Gastrocnemius medialis (tissue), 4 donors: ENCODE measurements at regions not wholly inside any gene's neighbourhood (a gene's known extent, or its start where the extent isn't known, plus 50 kb on each side); places are given as distances from the start of the nearest gene placed in this dataset.

Source experiments
- POLR2A ChIP-seq, 2 donors: fragments of 450-650 bp; IDR thresholded peaks; one replicate each; pipeline ENCODE4 v1.6.1; 2017; ENCODE audit warnings: antibody characterized with exemption in 2 of 2, mild to moderate bottlenecking in 2 of 2, moderate library complexity in 2 of 2
- TF ChIP-seq, protein P1 (sequence below), 5 experiments: fragments of 450-650 bp in 3 of 5; fragments of 200-600 bp in 2 of 5; sonication (generic) in 2 of 5; IDR thresholded peaks in 4 of 5; conservative IDR thresholded peaks in 1 of 5; 1 replicate in 4 of 5; 2 replicates in 1 of 5; pipeline ENCODE4 v1.5.1; 2016 to 2019; ENCODE audit warnings: antibody characterized with exemption in 5 of 5, mild to moderate bottlenecking in 3 of 5, moderate library complexity in 3 of 5

DNA sequence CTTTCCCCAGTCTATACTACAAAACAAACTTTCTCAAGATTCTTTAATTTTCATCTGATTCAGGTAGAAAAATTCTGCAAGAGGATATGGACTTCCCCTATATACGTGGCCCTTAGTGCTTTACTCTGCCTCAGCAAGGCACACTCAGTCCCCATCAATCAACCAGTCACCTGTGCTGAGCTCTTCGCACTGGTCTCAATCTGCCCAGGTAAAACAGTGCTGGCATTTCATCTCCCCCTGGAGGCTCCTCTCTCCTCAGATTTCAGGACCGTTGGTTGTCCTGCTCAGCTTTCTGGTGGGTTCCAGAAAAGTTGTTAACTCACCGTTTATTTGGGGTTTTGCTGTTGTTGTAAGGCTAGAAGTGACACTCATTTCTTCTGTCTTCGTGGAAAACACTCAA is 518.1 kb downstream of the TRIML1 start:
- TF ChIP-seq, protein P1, sequence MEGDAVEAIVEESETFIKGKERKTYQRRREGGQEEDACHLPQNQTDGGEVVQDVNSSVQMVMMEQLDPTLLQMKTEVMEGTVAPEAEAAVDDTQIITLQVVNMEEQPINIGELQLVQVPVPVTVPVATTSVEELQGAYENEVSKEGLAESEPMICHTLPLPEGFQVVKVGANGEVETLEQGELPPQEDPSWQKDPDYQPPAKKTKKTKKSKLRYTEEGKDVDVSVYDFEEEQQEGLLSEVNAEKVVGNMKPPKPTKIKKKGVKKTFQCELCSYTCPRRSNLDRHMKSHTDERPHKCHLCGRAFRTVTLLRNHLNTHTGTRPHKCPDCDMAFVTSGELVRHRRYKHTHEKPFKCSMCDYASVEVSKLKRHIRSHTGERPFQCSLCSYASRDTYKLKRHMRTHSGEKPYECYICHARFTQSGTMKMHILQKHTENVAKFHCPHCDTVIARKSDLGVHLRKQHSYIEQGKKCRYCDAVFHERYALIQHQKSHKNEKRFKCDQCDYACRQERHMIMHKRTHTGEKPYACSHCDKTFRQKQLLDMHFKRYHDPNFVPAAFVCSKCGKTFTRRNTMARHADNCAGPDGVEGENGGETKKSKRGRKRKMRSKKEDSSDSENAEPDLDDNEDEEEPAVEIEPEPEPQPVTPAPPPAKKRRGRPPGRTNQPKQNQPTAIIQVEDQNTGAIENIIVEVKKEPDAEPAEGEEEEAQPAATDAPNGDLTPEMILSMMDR (IDR thresholded peaks at IDR 0.05 in 4 of 5, conservative IDR thresholded peaks at IDR 0.05 in 1 of 5) = no peak
- no peak for TF ChIP-seq POLR2A (IDR thresholded peaks at IDR 0.05)
